ENCODE measurements at regions not wholly inside any gene's neighbourhood (a gene's known extent, or its start where the extent isn't known, plus 50 kb on each side); places are given as distances from the start of the nearest gene placed in this dataset.

GRCh38 chr2:19719540-19719939, 182.2 kb downstream of the TTC32 start:
- Histone ChIP-seq H3K4me3 (no peak overlapping the region), H3K27ac (no peak overlapping the region)
- no peak for DNase-seq (ENCODE audit: low spot score)
- no peak for TF ChIP-seq CTCF (IDR thresholded peaks at IDR 0.05)

GRCh38 chr2:19717446-19717845, 184.3 kb downstream of the TTC32 start:
- no peak overlapping the region for H3K4me3 ChIP-seq
- no peak for DNase-seq (ENCODE audit: low spot score)
- TF ChIP-seq CTCF (IDR thresholded peaks at IDR 0.05): no peak
- no peak overlapping the region for H3K27ac ChIP-seq

- DNase-seq (ENCODE audit: low spot score): no peak
- H3K4me3 ChIP-seq: no peak overlapping the region
- TF ChIP-seq CTCF (IDR thresholded peaks at IDR 0.05): no peak
- no peak overlapping the region for H3K27ac ChIP-seq
Measured at GRCh38 chr2:19714926-19715325, 186.9 kb downstream of the TTC32 start.

GRCh38 chr2:19712850-19713249, 188.9 kb downstream of the TTC32 start:
- no peak for TF ChIP-seq CTCF (IDR thresholded peaks at IDR 0.05)
- Histone ChIP-seq H3K4me3 (no peak overlapping the region), H3K27ac (no peak overlapping the region)
- DNase-seq (ENCODE audit: low spot score): no peak

- peak overlapping the region in 1 of 2 donors; percentile 36 for H3K27ac ChIP-seq
- TF ChIP-seq CTCF (IDR thresholded peaks at IDR 0.05): no peak
- H3K4me3 ChIP-seq: no peak overlapping the region
- DNase-seq (ENCODE audit: low spot score): no peak
Measured at GRCh38 chr2:19711470-19712372, 190.1 kb downstream of the TTC32 start.

- no peak for TF ChIP-seq CTCF (IDR thresholded peaks at IDR 0.05)
- no peak for DNase-seq (ENCODE audit: low spot score)
- H3K4me3 ChIP-seq: no peak overlapping the region
- H3K27ac ChIP-seq: no peak overlapping the region
Measured at GRCh38 chr2:19710230-19710629, 191.6 kb downstream of the TTC32 start.

- Histone ChIP-seq H3K4me3 (no peak overlapping the region), H3K27ac (no peak overlapping the region)
- DNase-seq (ENCODE audit: low spot score): no peak
- TF ChIP-seq CTCF (IDR thresholded peaks at IDR 0.05): no peak
Measured at GRCh38 chr2:19709553-19709952, 192.2 kb downstream of the TTC32 start.
